GM23338 (cell line): ENCODE measurements at regions not wholly inside any gene's neighbourhood (a gene's known extent, or its start where the extent isn't known, plus 50 kb on each side); places are given as distances from the start of the nearest gene placed in this dataset.

Source experiments
- EZH2 ChIP-seq: fragments of 200-600 bp; sonication (generic); IDR thresholded peaks from one replicate; pipeline ENCODE4 v1.8.0; 2017; ENCODE audit warnings: antibody characterized with exemption, mild to moderate bottlenecking, low read depth; ENCODE audit not compliant: unreplicated experiment
- EZH2phosphoT487 ChIP-seq: fragments of 200-600 bp; sonication (generic); IDR thresholded peaks from one replicate; pipeline ENCODE4 v1.8.1; 2018; ENCODE audit warnings: antibody characterized with exemption; ENCODE audit not compliant: unreplicated experiment
- POLR2AphosphoS5 ChIP-seq: IDR thresholded peaks from 2 replicates; pipeline ENCODE4 v1.6.1; 2016; ENCODE audit warnings: antibody characterized with exemption, low read depth
- ZNF114 ChIP-seq: fragments of 250-450 bp; sonication (Bioruptor Pico); IDR thresholded peaks from 2 replicates; pipeline ENCODE4 v1.5.0; 2020; ENCODE audit warnings: mild to moderate bottlenecking, moderate library complexity
- TF ChIP-seq, protein P1 (sequence below), 2 experiments: fragments of 200-600 bp in 1 of 2; sonication (generic) in 1 of 2; conservative IDR thresholded peaks; 2 replicates each; pipeline versions ENCODE4 v1.5.1 to v1.6.1; 2016 to 2017; ENCODE audit warnings: antibody characterized with exemption in 2 of 2, low read depth in 2 of 2, mild to moderate bottlenecking in 2 of 2, moderate library complexity in 1 of 2
- TF ChIP-seq, protein P2 (sequence below): IDR thresholded peaks from 2 replicates; pipeline ENCODE4 v1.6.1; 2016; ENCODE audit warnings: antibody characterized with exemption

DNA sequence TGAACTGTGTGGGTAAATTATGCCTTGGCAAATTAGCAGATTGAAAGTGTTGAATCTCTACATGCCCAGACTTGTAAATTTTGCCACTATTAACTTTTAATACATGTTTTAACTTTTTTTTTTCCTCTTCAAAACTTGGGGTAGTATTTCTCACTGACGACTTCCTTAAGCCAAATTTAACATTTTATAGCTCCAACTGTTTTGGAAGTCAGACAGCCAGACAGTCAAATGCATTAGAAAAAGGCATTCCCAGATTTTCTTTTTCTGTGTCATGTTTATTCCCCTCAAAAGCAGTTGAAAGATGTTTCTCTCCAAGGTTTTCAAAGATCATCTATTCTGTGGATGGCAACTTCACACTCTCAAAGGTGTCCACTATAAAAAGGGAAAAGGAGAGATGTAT, 226.8 kb upstream of the FN1 start:
- TF ChIP-seq, protein P1, sequence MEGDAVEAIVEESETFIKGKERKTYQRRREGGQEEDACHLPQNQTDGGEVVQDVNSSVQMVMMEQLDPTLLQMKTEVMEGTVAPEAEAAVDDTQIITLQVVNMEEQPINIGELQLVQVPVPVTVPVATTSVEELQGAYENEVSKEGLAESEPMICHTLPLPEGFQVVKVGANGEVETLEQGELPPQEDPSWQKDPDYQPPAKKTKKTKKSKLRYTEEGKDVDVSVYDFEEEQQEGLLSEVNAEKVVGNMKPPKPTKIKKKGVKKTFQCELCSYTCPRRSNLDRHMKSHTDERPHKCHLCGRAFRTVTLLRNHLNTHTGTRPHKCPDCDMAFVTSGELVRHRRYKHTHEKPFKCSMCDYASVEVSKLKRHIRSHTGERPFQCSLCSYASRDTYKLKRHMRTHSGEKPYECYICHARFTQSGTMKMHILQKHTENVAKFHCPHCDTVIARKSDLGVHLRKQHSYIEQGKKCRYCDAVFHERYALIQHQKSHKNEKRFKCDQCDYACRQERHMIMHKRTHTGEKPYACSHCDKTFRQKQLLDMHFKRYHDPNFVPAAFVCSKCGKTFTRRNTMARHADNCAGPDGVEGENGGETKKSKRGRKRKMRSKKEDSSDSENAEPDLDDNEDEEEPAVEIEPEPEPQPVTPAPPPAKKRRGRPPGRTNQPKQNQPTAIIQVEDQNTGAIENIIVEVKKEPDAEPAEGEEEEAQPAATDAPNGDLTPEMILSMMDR (conservative IDR thresholded peaks at IDR 0.05; ENCODE audit: low read depth in 2 of 2), result no peak
- TF ChIP-seq POLR2AphosphoS5 (no peak), EZH2phosphoT487 (no peak), ZNF114 (CRISPR knock-in tag) (no peak), EZH2 (no peak)
- TF ChIP-seq, protein P2, sequence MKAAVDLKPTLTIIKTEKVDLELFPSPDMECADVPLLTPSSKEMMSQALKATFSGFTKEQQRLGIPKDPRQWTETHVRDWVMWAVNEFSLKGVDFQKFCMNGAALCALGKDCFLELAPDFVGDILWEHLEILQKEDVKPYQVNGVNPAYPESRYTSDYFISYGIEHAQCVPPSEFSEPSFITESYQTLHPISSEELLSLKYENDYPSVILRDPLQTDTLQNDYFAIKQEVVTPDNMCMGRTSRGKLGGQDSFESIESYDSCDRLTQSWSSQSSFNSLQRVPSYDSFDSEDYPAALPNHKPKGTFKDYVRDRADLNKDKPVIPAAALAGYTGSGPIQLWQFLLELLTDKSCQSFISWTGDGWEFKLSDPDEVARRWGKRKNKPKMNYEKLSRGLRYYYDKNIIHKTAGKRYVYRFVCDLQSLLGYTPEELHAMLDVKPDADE, result no peak
